Activated CD4-positive, alpha-beta T cell treated with anti-CD3 and anti-CD28 coated beads, Interleukin-2, amount 10 ng/mL, durations not matched to agents 7 days and 5 days (primary cell): ENCODE measurements at regions not wholly inside any gene's neighbourhood (a gene's known extent, or its start where the extent isn't known, plus 50 kb on each side); places are given as distances from the start of the nearest gene placed in this dataset.

Experiments used
- CTCF ChIA-PET: fragments of 350-600 bp; sonication (Branson Sonifier 250); formaldehyde crosslinking; loops from one replicate; lab custom pipeline; 2021; ENCODE audit warnings: antibody characterized with exemption; lab: Charles Lee
- POLR2A ChIA-PET: fragments of 350-600 bp; sonication (Branson Sonifier 250); formaldehyde crosslinking; loops from one replicate; lab custom pipeline; 2021; ENCODE audit warnings: antibody characterized with exemption; lab: Charles Lee
- DNase-seq: peaks from one replicate; pipeline ENCODE4 v3.0.0-alpha.2; 2020
- H3K27ac Mint-ChIP-seq: one replicate; pipeline ENCODE4 v1.8.0; 2021; ENCODE audit warnings: mild to moderate bottlenecking, moderate library complexity, mixed read lengths
- H3K27me3 Mint-ChIP-seq: one replicate; pipeline ENCODE4 v1.8.0; 2021; ENCODE audit warnings: mixed read lengths
- H3K36me3 Mint-ChIP-seq: one replicate; pipeline ENCODE4 v1.8.0; 2021; ENCODE audit warnings: low read depth, mixed read lengths
- H3K4me1 Mint-ChIP-seq: one replicate; pipeline ENCODE4 v1.8.0; 2021; ENCODE audit warnings: mixed read lengths
- H3K4me3 Mint-ChIP-seq: one replicate; pipeline ENCODE4 v1.8.0; 2021; ENCODE audit warnings: mild to moderate bottlenecking, moderate library complexity, mixed read lengths
- H3K9me3 Mint-ChIP-seq: one replicate; pipeline ENCODE4 v1.8.0; 2021; ENCODE audit warnings: mixed read lengths

DNA sequence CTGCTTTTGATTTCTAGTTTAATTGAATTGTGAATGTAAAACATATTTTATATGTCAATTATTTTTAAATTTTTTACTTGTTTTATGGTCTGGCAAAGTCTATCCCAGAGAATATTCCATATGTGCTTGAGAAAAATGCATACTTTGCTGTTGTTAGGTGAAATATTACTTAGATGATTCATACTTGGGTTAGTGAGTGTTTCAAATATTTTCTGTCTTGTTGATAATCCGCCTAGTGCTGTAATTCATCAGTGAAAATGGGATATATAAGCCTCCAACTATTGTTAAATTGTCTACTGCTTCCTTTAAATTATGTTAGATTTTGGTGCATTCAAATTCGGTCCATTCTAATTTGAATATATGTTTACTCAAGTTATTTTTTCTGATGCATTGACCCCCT lies 395.5 kb downstream of the LRFN5 start:
- H3K27me3 Mint-ChIP-seq: no peaks in the 10 kb centered on the region
- H3K4me3 Mint-ChIP-seq: no peak overlapping the region
- CTCF ChIA-PET: no interaction called here
- no peak for DNase-seq
- H3K27ac Mint-ChIP-seq: no peak overlapping the region
- POLR2A ChIA-PET: no interaction called here
- H3K9me3 Mint-ChIP-seq: no peaks in the 10 kb centered on the region
- H3K4me1 Mint-ChIP-seq: no peaks in the 10 kb centered on the region
- H3K36me3 Mint-ChIP-seq: no peaks in the 10 kb centered on the region

DNA sequence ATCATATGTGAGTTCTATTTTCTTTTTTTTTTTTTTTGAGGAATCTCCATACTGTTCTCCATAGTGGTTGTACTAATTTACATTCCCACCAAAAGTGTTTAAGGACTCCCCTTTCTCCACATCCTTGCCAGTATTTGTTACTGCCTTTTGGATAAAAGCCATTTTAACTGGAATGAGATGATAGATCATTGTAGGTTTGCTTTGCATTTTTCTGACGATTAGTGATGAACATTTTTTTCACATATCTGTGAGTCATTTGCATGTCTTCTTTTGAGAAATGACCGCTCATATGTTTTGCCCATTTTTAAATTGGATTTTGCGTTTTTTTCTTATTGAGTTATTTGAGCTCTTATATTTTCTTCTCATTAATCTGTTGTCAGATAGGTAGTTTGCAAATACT lies 394.8 kb downstream of the LRFN5 start:
- ChIA-PET CTCF (no interaction called here), POLR2A (no interaction called here)
- Mint-ChIP-seq H3K4me1 (no peaks in the 10 kb centered on the region), H3K27me3 (no peaks in the 10 kb centered on the region), H3K9me3 (no peaks in the 10 kb centered on the region), H3K4me3 (no peak overlapping the region), H3K36me3 (no peaks in the 10 kb centered on the region), H3K27ac (no peak overlapping the region)
- no peak for DNase-seq

DNA sequence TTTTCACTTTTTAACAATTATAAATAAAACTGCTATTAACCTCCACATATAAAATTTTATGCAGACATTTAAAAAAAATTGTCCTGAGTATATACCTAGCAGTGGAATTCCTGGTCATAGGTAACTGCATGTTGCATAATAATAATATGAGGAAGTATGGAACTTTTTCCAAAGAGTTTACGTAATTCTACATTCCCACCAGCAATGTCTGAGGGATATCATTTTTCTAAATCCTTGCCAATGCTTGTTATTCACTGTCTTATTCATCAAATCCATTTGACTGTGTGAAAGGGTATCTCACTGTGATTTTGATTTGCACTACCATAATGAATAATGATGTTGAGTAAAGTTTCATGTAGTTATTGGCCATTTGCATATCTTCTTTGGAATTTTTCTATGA lies 393.8 kb downstream of the LRFN5 start:
- Mint-ChIP-seq H3K4me3 (no peak overlapping the region), H3K36me3 (no peaks in the 10 kb centered on the region), H3K9me3 (no peaks in the 10 kb centered on the region), H3K27me3 (no peaks in the 10 kb centered on the region), H3K27ac (no peak overlapping the region), H3K4me1 (no peaks in the 10 kb centered on the region)
- ChIA-PET POLR2A (no interaction called here), CTCF (no interaction called here)
- no peak for DNase-seq

DNA sequence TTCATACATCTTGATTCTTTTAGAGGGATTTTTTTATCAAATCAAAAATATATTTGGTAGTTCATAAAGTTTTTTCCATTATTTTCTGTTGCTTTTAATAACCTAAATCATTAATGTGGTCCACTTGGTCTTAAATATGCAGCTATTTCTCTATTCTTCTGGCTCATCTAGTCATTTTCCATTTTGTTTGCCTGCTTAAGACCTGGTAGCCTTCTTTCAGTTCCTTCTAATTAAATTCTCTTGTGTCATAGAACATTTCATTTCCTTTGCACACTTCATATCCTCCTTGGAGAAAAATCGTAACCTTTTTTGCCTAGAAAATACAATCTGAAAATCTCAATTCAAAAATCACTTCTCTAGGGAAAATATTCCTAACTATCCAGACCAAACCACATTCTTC lies 387.0 kb downstream of the LRFN5 start:
- ChIA-PET POLR2A (no interaction called here), CTCF (no interaction called here)
- Mint-ChIP-seq H3K27ac (no peak overlapping the region), H3K9me3 (peaks cover 4% of the 10 kb centered on the region), H3K27me3 (no peaks in the 10 kb centered on the region), H3K36me3 (no peaks in the 10 kb centered on the region), H3K4me1 (no peaks in the 10 kb centered on the region), H3K4me3 (no peak overlapping the region)
- DNase-seq: no peak

DNA sequence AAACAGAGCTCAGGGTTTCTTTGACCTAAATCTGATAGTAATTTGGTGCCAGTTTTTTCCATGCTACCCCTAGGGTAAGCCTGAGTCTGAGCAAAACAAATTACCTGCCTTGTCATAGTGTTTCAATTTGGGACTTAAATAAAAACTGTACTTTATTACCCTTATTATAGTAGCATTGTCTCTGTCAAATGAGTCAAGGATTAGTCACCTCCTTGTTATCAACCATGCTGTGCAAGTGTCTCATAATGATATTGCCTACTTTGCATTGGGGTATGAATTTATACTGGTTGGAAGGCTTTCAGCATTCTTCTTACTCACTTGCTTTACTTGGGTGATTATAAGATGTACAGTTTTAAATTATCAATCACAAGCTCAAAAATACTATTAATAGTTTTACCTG lies 380.0 kb downstream of the LRFN5 start:
- Mint-ChIP-seq H3K4me3 (no peak overlapping the region), H3K4me1 (no peaks in the 10 kb centered on the region), H3K36me3 (no peaks in the 10 kb centered on the region), H3K27me3 (no peaks in the 10 kb centered on the region), H3K27ac (no peak overlapping the region), H3K9me3 (no peaks in the 10 kb centered on the region)
- CTCF ChIA-PET: interaction anchor here (0.6 kb wide), 2 partner anchors 50 to 387 kb away, joined by 3 read pairs; no protein-coding TSS in a partner anchor
- DNase-seq: no peak
- POLR2A ChIA-PET: no interaction called here

DNA sequence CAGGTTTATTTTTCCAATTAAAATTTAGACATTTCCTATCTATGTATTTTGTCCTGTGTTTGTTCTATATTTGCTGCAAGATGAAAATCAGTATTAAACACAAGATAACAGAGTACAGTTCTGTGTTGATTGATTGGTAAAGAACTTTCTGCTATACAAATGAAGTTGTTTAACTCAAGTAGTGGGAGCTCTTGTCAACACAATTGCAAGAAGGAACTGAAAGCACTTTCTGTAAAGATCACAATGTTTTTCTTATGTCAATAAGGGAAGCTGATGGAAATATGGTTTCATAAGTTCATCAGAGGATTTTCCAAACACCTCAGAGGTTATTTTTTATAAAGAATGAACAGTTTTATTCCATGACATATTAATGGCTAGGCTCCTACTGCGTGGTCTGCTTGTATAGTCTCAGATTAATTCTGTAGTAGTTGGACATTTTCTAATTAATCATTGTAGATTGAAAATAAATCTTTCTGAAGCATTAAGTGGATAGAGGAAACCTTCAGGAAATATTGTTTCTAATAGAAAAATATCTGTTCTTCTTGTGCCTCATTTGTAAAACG lies 379.5 kb downstream of the LRFN5 start:
- POLR2A ChIA-PET: no interaction called here
- Mint-ChIP-seq H3K27ac (no peak overlapping the region), H3K27me3 (no peaks in the 10 kb centered on the region), H3K36me3 (no peaks in the 10 kb centered on the region), H3K9me3 (no peaks in the 10 kb centered on the region), H3K4me1 (no peaks in the 10 kb centered on the region), H3K4me3 (no peak overlapping the region)
- CTCF ChIA-PET: interaction anchor here (0.6 kb wide), 2 partner anchors 49 to 388 kb away, joined by 3 read pairs; no protein-coding TSS in a partner anchor
- no peak for DNase-seq

DNA sequence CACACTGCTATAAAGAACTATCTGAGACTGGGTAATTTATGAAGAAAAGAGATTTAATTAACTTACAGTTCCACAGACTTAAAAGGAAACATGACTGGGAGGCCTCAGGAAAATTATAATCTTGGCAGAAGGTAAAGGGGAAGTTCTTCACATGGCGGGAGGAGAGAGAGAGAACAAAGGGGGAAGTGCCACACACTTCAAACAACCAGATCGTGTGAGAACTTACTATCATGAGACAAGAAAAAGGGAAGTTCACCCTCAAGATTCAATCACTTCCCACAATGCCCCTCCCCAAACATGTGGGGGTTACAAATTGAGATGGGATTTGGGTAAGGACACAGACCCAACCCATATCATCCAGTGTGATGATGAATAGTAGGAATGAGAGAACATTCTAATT lies 366.5 kb downstream of the LRFN5 start:
- no peaks in the 10 kb centered on the region for H3K4me1 Mint-ChIP-seq
- H3K9me3 Mint-ChIP-seq: peaks cover 9% of the 10 kb centered on the region
- CTCF ChIA-PET: no interaction called here
- H3K27ac Mint-ChIP-seq: no peak overlapping the region
- no peaks in the 10 kb centered on the region for H3K27me3 Mint-ChIP-seq
- no peak overlapping the region for H3K4me3 Mint-ChIP-seq
- no peaks in the 10 kb centered on the region for H3K36me3 Mint-ChIP-seq
- POLR2A ChIA-PET: no interaction called here
- no peak for DNase-seq

DNA sequence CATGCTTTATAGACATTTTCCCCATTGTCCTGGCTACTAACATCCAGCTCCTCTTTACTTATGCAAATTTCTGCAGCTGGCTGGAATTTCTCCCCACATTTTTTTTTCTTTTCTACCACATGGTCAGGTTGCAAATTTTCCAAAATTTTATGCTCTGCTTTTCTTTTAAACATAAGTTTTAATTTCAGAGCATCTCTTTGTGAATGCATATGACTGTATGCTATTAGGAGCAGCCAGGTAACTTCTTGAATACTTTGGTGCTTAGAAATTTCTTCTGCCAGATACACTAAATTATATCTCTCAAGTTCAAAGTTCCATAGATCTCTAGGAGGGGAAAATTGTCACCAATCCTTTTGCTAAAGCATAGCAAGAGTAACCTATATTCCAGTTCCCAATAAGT lies 365.9 kb downstream of the LRFN5 start:
- H3K27me3 Mint-ChIP-seq: no peaks in the 10 kb centered on the region
- no peak overlapping the region for H3K27ac Mint-ChIP-seq
- no peaks in the 10 kb centered on the region for H3K4me1 Mint-ChIP-seq
- ChIA-PET POLR2A (no interaction called here), CTCF (no interaction called here)
- peaks cover 9% of the 10 kb centered on the region for H3K9me3 Mint-ChIP-seq
- H3K4me3 Mint-ChIP-seq: no peak overlapping the region
- H3K36me3 Mint-ChIP-seq: no peaks in the 10 kb centered on the region
- no peak for DNase-seq

DNA sequence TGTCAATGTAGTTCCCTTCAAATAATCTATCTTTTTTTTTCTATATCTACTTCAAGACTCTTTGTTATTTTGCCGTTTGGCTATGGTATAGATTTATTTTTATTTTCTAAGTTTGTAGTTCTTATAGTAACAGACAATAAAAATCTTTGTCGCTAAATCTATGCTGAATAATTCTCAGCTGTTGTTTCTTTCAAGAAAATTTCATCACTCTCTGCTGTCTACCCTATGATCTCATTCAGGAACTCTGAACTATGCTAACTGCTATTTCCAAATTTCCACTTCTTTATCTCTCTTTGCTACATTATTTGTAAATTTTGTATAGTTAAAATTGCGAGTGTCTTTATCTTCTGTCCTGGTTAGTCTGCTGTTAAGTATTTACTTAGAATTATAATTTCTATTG lies 353.6 kb downstream of the LRFN5 start:
- H3K9me3 Mint-ChIP-seq: peaks cover 2% of the 10 kb centered on the region
- no peaks in the 10 kb centered on the region for H3K4me1 Mint-ChIP-seq
- POLR2A ChIA-PET: no interaction called here
- H3K27me3 Mint-ChIP-seq: no peaks in the 10 kb centered on the region
- DNase-seq: no peak
- CTCF ChIA-PET: no interaction called here
- no peak overlapping the region for H3K4me3 Mint-ChIP-seq
- H3K36me3 Mint-ChIP-seq: no peaks in the 10 kb centered on the region
- H3K27ac Mint-ChIP-seq: no peak overlapping the region

DNA sequence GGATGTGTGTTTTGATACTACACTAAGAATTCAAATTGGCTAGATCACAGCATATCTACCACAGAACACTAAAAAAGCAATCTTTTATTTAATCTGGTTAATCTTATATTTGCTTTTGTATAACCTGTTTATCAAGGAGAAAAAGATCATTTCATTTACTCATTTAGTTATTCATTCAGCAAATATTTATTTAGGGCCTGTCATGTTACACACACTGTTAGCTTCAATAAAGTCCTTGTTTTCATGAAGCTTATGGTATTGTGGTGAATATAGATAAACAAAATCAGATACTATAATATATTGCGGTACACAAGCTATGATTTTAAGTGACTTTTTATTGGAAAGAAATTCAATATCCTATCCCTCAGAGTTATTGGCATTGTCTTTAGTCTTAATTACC lies 350.8 kb downstream of the LRFN5 start:
- Mint-ChIP-seq H3K9me3 (no peaks in the 10 kb centered on the region), H3K4me1 (no peaks in the 10 kb centered on the region), H3K36me3 (no peaks in the 10 kb centered on the region), H3K4me3 (no peak overlapping the region), H3K27ac (no peak overlapping the region), H3K27me3 (no peaks in the 10 kb centered on the region)
- CTCF ChIA-PET: no interaction called here
- DNase-seq: no peak
- POLR2A ChIA-PET: no interaction called here
